Naive thymus-derived CD4-positive, alpha-beta T cell (primary cell): ENCODE measurements at regions not wholly inside any gene's neighbourhood (a gene's known extent, or its start where the extent isn't known, plus 50 kb on each side); places are given as distances from the start of the nearest gene placed in this dataset.
A peak's percentile ranks its signal among the peaks of the same experiment; 100 is the strongest.
"Not testable (repeated sequence)": the region's sequence is repeated elsewhere in the genome, so short reads cannot be mapped to it uniquely, and the experiment has no call there.

Experiments
- ATAC-seq: fragments of 150-1000 bp; cut with Tn5 transposase; 2 replicates; pipeline ENCODE4 v1.10.0; 2021; ENCODE audit warnings: mild to moderate bottlenecking, moderate library complexity
- CTCF ChIA-PET: fragments of 350-600 bp; sonication (Branson Sonifier 250); formaldehyde crosslinking; loops from one replicate; lab custom pipeline; 2021; ENCODE audit warnings: antibody characterized with exemption; lab: Charles Lee
- POLR2A ChIA-PET: fragments of 350-600 bp; sonication (Branson Sonifier 250); formaldehyde crosslinking; loops from one replicate; lab custom pipeline; 2021; ENCODE audit warnings: antibody characterized with exemption, inconsistent platforms; lab: Charles Lee
- DNase-seq, 9 donors: peaks; one replicate each; pipeline versions ENCODE4 v3.0.0 to v3.0.0-alpha.2; 2020 to 2022; ENCODE audit warnings: mixed read lengths in 1 of 9
- H3K27ac ChIP-seq: one replicate; pipeline ENCODE4 v1.7.0; 2013; ENCODE audit warnings: mild to moderate bottlenecking, low read depth, low read length, moderate library complexity
- H3K27me3 ChIP-seq, 2 donors: one replicate each; pipeline ENCODE4 v1.7.0; 2013; ENCODE audit warnings: low read length in 2 of 2, mild to moderate bottlenecking in 2 of 2, moderate library complexity in 2 of 2; ENCODE audit not compliant: control insufficient read depth in 2 of 2, insufficient read depth in 2 of 2
- H3K36me3 ChIP-seq, 3 experiments: 1 replicate in 2 of 3; 2 replicates in 1 of 3; pipeline ENCODE4 v1.7.0; 2013; ENCODE audit warnings: low read length in 3 of 3, mild to moderate bottlenecking in 3 of 3, moderate library complexity in 1 of 3; ENCODE audit not compliant: insufficient read depth in 3 of 3, control insufficient read depth in 2 of 3
- H3K4me1 ChIP-seq, 2 donors: one replicate each; pipeline ENCODE4 v1.7.0; 2013; ENCODE audit warnings: low read length in 2 of 2, mild to moderate bottlenecking in 2 of 2, moderate library complexity in 1 of 2; ENCODE audit not compliant: control insufficient read depth in 2 of 2, insufficient read depth in 2 of 2
- H3K4me3 ChIP-seq: 2 replicates; pipeline ENCODE4 v1.7.0; 2013; ENCODE audit warnings: mild to moderate bottlenecking, low read length
- H3K9me3 ChIP-seq, 3 experiments: 1 replicate in 2 of 3; 2 replicates in 1 of 3; pipeline ENCODE4 v1.7.0; 2013; ENCODE audit warnings: low read length in 3 of 3; ENCODE audit not compliant: control insufficient read depth in 2 of 3
- H3K27ac Mint-ChIP-seq, 9 donors: one replicate each; pipeline ENCODE4 v1.8.0; 2020 to 2022; ENCODE audit warnings: mixed read lengths in 9 of 9, mild to moderate bottlenecking in 8 of 9, moderate library complexity in 5 of 9, inconsistent platforms in 2 of 9
- H3K27me3 Mint-ChIP-seq, 5 donors: one replicate each; pipeline ENCODE4 v1.8.0; 2021 to 2022; ENCODE audit warnings: mixed read lengths in 5 of 5, mild to moderate bottlenecking in 1 of 5
- H3K36me3 Mint-ChIP-seq, 5 donors: one replicate each; pipeline ENCODE4 v1.8.0; 2020 to 2022; ENCODE audit warnings: mixed read lengths in 5 of 5, mild to moderate bottlenecking in 3 of 5, inconsistent platforms in 1 of 5
- H3K4me1 Mint-ChIP-seq, 7 donors: one replicate each; pipeline ENCODE4 v1.8.0; 2020 to 2022; ENCODE audit warnings: mixed read lengths in 7 of 7, mild to moderate bottlenecking in 3 of 7, inconsistent platforms in 1 of 7
- H3K4me3 Mint-ChIP-seq, 10 donors: one replicate each; pipeline ENCODE4 v1.8.0; 2020 to 2022; ENCODE audit warnings: mild to moderate bottlenecking in 10 of 10, mixed read lengths in 10 of 10, moderate library complexity in 6 of 10, inconsistent platforms in 2 of 10
- H3K9me3 Mint-ChIP-seq, 11 donors: one replicate each; pipeline ENCODE4 v1.8.0; 2020 to 2022; ENCODE audit warnings: mixed read lengths in 11 of 11, mild to moderate bottlenecking in 4 of 11, inconsistent platforms in 1 of 11, moderate library complexity in 1 of 11
- intact Hi-C, 2 donors: fragments of 100-400 bp; cut with micrococcal nuclease; formaldehyde crosslinking; loops; one replicate each; pipeline ENCODE4 v1.15.1; 2023

DNA sequence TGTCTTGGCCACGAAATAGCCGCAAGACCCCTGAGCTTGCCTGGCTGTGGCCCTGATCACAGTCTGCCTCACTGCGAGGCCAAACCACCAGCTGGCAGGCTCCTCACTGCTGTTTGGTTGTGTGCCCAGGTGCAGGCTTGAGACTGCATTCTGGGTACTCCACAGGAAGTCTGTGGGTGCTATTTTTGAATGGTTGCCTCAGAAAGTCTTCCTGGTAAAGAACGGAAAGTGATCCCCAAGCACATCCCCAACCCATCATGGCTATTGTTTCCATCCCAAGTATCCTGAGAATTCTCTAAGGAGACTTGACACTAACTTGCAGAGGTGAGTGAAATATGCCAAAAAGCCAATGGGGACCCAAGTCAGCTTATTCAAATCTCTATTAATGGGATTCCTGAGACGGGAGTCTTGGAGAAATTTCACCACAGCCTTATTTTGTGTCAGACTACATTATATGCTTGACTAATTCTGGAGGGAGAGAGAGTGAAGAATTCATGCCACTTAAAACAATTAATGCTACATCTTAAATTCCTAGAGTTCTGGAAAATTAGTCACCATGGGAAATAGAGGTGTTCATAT, 170.9 kb downstream of the RAMP3 start:
- no peaks in the 10 kb centered on the region for H3K4me1 Mint-ChIP-seq
- no peak for ATAC-seq
- H3K27me3 Mint-ChIP-seq, result peaks cover 0 to 45% (median 29%) of the 10 kb centered on the region in 5 donors
- POLR2A ChIA-PET, result no interaction called here
- Histone ChIP-seq H3K4me3 (no peak overlapping the region), H3K4me1 (no peaks in the 10 kb centered on the region), H3K27ac (no peak overlapping the region), H3K27me3 (peaks cover 0 to 3% of the 10 kb centered on the region in 2 donors), H3K36me3 (no peaks in the 10 kb centered on the region), H3K9me3 (no peaks in the 10 kb centered on the region)
- H3K9me3 Mint-ChIP-seq, result peaks cover 0 to 33% (median 16%) of the 10 kb centered on the region in 11 donors
- H3K4me3 Mint-ChIP-seq, result no peak overlapping the region
- intact Hi-C loops, result no loop called here
- no peak overlapping the region for H3K27ac Mint-ChIP-seq
- no peak for DNase-seq
- no peaks in the 10 kb centered on the region for H3K36me3 Mint-ChIP-seq
- CTCF ChIA-PET, result no interaction called here

DNA sequence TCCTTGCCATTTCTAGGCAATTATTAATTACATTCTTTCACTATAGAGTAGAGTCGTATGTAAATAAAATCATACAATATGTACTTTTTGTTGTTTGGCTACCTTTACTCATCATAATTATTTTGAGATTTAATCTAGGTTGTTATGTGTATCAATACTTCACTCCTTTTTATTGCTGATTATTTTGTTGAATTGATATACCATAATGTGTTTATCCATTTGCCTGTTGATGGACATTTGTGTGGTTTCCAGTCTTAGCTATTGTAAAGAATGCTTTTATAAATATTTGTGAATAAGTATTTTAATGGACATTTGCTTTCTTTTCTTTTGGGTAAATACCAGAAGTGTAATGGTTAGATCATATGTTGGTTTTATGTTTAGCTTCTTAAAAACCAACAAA, 174.0 kb downstream of the RAMP3 start:
- Histone ChIP-seq H3K4me3 (no peak overlapping the region), H3K4me1 (no peaks in the 10 kb centered on the region), H3K9me3 (no peaks in the 10 kb centered on the region), H3K27ac (no peak overlapping the region), H3K27me3 (peaks cover 0 to 3% of the 10 kb centered on the region in 2 donors), H3K36me3 (no peaks in the 10 kb centered on the region)
- Mint-ChIP-seq H3K4me3 (no peak overlapping the region), H3K9me3 (peaks cover 0 to 55% (median 20%) of the 10 kb centered on the region in 11 donors), H3K27ac (no peak overlapping the region), H3K27me3 (peaks cover 10 to 64% (median 53%) of the 10 kb centered on the region in 5 donors), H3K36me3 (peaks cover 0 to 10% (median 0%) of the 10 kb centered on the region in 5 donors), H3K4me1 (no peaks in the 10 kb centered on the region)
- no peak for ATAC-seq
- ChIA-PET CTCF (no interaction called here), POLR2A (no interaction called here)
- no peak for DNase-seq
- intact Hi-C loops, result no loop called here

DNA sequence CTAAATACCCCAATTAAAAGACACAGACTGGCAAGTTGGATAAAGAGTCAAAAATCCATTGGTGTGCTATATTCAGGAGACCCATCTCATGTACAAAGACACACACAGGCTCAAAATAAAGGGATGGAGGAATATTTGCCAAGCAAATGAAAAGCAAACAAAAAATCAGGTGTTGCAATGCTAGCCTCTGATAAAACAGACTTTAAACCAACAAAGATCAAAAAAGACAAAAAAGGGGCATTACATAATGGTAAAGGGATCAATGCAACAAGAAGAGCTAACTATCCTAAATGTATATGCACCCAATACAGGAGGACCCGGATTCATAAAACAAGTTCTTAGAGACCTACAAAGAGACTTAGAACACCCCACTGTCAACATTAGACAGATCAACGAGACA, 177.4 kb downstream of the RAMP3 start:
- H3K9me3 ChIP-seq, ATAC-seq, H3K36me3 ChIP-seq, intact Hi-C loops, H3K27ac ChIP-seq, POLR2A ChIA-PET, H3K27me3 ChIP-seq, CTCF ChIA-PET, DNase-seq, H3K4me1 Mint-ChIP-seq, H3K4me3 ChIP-seq, H3K4me3 Mint-ChIP-seq, H3K4me1 ChIP-seq, H3K27ac Mint-ChIP-seq: not testable (repeated sequence)
- H3K36me3 Mint-ChIP-seq, result peaks cover 0 to 10% (median 0%) of the 10 kb centered on the region in 5 donors
- peaks cover 16 to 75% (median 64%) of the 10 kb centered on the region in 5 donors for H3K27me3 Mint-ChIP-seq
- H3K9me3 Mint-ChIP-seq, result peaks cover 0 to 47% (median 18%) of the 10 kb centered on the region in 11 donors

DNA sequence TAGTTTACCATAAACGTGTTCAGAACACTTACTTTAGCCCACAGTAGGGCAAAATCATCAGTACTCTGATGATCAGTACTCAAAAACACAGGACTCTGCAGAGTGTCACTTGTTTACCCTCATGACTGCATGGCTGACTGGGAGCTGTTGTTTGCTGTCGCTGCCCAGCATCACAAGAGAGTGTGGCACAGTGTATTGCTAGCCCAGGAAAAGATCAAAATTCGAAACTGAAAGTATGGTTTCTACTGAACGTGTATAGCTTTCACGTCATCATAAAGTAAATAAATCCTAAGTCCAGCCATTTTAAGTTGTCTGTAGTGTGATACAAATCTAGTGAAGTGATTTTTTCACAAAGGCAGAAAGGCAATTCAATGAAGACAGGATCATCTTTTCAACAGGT, 184.6 kb downstream of the RAMP3 start:
- no peak for DNase-seq
- Histone ChIP-seq H3K4me1 (no peaks in the 10 kb centered on the region), H3K27ac (no peak overlapping the region), H3K4me3 (no peak overlapping the region), H3K36me3 (no peaks in the 10 kb centered on the region), H3K9me3 (no peaks in the 10 kb centered on the region), H3K27me3 (no peaks in the 10 kb centered on the region)
- Mint-ChIP-seq H3K4me1 (peaks cover 0 to 2% (median 0%) of the 10 kb centered on the region in 7 donors), H3K4me3 (no peak overlapping the region), H3K27me3 (peaks cover 14 to 35% (median 22%) of the 10 kb centered on the region in 5 donors), H3K36me3 (no peaks in the 10 kb centered on the region), H3K27ac (no peak overlapping the region), H3K9me3 (peaks cover 0 to 17% (median 2%) of the 10 kb centered on the region in 11 donors)
- ChIA-PET POLR2A (no interaction called here), CTCF (no interaction called here)
- ATAC-seq, result no peak
- intact Hi-C loops, result no loop called here

DNA sequence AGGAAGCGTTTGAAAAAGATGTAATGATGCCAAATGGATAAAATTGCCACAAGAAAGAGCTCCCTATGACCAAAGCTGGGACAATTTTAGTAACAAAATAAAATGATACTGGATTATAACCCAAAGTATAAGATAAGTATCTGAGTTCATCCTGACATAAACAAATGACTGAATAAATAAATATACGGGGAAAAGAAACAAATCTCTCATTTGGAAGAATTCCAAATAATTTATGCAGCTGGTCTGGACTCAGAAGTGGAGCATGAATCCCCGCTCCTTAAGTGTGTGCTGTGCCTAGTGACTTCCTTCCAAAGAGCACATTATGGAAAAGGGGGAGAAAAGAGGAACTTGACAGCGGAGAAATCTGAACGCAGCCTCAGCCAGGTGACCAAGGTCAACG, 186.2 kb downstream of the RAMP3 start:
- peaks cover 0 to 2% (median 0%) of the 10 kb centered on the region in 7 donors for H3K4me1 Mint-ChIP-seq
- Histone ChIP-seq H3K36me3 (no peaks in the 10 kb centered on the region), H3K9me3 (no peaks in the 10 kb centered on the region), H3K27me3 (no peaks in the 10 kb centered on the region), H3K27ac (no peak overlapping the region), H3K4me3 (no peak overlapping the region), H3K4me1 (no peaks in the 10 kb centered on the region)
- intact Hi-C loops, result no loop called here
- no peak overlapping the region for H3K4me3 Mint-ChIP-seq
- peaks cover 12 to 37% (median 16%) of the 10 kb centered on the region in 5 donors for H3K27me3 Mint-ChIP-seq
- ATAC-seq (no peak), DNase-seq (no peak)
- H3K27ac Mint-ChIP-seq, result no peak overlapping the region
- H3K36me3 Mint-ChIP-seq, result no peaks in the 10 kb centered on the region
- ChIA-PET CTCF (no interaction called here), POLR2A (no interaction called here)
- H3K9me3 Mint-ChIP-seq, result peaks cover 0 to 17% (median 4%) of the 10 kb centered on the region in 11 donors

DNA sequence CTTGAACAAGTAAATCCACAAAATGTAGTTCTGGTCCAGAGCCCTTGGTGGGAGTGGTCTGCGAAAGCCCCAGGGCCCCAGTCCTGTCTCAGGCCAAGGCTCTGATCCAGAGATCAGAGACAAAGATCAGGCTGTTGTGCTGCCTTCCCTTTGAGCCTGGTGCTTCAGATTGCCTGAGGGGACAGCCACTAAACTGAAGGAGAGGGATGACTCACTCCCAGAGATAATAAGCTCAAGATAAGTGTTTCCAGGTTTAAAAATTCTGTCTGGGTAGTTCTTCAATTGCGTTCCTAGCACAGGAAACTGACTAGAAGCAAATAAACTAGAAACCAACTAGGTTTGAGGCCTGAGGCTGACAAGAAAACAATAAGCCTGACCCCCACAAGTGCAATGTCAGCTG, 190.2 kb downstream of the RAMP3 start:
- Mint-ChIP-seq H3K4me1 (no peaks in the 10 kb centered on the region), H3K4me3 (no peak overlapping the region), H3K27me3 (peaks cover 9 to 45% (median 17%) of the 10 kb centered on the region in 5 donors), H3K9me3 (peaks cover 0 to 9% (median 2%) of the 10 kb centered on the region in 11 donors), H3K27ac (no peak overlapping the region), H3K36me3 (no peaks in the 10 kb centered on the region)
- DNase-seq, result no peak
- intact Hi-C loops, result no loop called here
- Histone ChIP-seq H3K4me3 (no peak overlapping the region), H3K36me3 (no peaks in the 10 kb centered on the region), H3K4me1 (no peaks in the 10 kb centered on the region), H3K27ac (no peak overlapping the region), H3K27me3 (no peaks in the 10 kb centered on the region), H3K9me3 (no peaks in the 10 kb centered on the region)
- no peak for ATAC-seq
- ChIA-PET CTCF (no interaction called here), POLR2A (no interaction called here)

DNA sequence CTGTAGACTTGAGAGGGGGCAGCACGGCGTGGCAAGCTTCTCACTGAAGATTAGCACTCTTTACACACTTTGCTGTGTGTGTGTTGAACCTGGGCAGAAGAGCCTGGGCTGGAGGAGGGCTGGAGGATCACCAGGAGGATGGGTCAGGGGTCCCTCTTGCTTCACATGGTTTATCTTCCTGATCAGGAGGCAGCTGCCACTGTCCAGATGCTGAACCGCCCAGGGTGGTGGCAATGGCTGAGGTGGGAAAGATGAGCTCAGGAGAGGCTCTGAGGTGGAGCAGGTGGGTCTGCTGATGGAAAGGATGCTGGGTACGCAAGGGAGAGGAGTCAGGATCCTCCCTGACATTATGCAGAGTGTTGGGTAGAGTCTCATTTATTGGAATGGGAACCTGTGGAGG, 191.5 kb downstream of the RAMP3 start:
- no peaks in the 10 kb centered on the region for H3K36me3 ChIP-seq
- no peaks in the 10 kb centered on the region for H3K9me3 ChIP-seq
- peaks cover 0 to 3% (median 0%) of the 10 kb centered on the region in 11 donors for H3K9me3 Mint-ChIP-seq
- no peak for DNase-seq
- H3K4me3 ChIP-seq, result no peak overlapping the region
- H3K36me3 Mint-ChIP-seq, result no peaks in the 10 kb centered on the region
- H3K27me3 ChIP-seq, result no peaks in the 10 kb centered on the region
- peak overlapping the region in 1 of 9 donors; percentile 10 for H3K27ac Mint-ChIP-seq
- intact Hi-C loops, result no loop called here
- ChIA-PET CTCF (no interaction called here), POLR2A (no interaction called here)
- ATAC-seq, result no peak
- no peaks in the 10 kb centered on the region for H3K4me1 Mint-ChIP-seq
- no peak overlapping the region for H3K27ac ChIP-seq
- H3K4me3 Mint-ChIP-seq, result no peak overlapping the region
- H3K27me3 Mint-ChIP-seq, result peaks cover 3 to 44% (median 28%) of the 10 kb centered on the region in 5 donors
- H3K4me1 ChIP-seq, result no peaks in the 10 kb centered on the region
